Middle frontal gyrus (tissue), 1 donor: ENCODE measurements at regions not wholly inside any gene's neighbourhood (a gene's known extent, or its start where the extent isn't known, plus 50 kb on each side); places are given as distances from the start of the nearest gene placed in this dataset.
"Not testable (repeated sequence)": the region's sequence is repeated elsewhere in the genome, so short reads cannot be mapped to it uniquely, and the experiment has no call there.

ENCODE experiments used
- DNase-seq: peaks from one replicate; pipeline ENCODE4 v3.0.0-alpha.2; 2015; ENCODE audit warnings: low spot score; ENCODE audit errors: extremely low spot score

DNA sequence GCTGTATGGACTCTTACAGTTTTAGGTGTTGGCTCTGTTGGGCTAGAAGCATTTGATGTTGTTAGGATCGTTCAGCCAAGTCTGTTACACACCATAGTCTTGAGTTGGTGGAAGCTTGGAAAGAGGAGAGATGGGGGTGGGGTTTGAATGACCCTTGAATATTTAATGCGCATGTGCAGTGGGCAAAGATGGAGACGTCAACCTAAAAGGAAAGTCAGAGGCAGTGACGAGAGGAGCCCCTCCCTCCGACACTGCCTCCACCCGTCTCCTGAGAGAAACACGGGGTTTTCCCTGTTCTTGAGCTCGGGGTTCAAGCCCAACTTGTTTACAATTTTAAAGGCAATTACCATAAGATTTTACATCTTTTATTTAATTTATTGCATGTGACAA is 311.4 kb downstream of the SHQ1 start:
- DNase-seq: no peak

DNA sequence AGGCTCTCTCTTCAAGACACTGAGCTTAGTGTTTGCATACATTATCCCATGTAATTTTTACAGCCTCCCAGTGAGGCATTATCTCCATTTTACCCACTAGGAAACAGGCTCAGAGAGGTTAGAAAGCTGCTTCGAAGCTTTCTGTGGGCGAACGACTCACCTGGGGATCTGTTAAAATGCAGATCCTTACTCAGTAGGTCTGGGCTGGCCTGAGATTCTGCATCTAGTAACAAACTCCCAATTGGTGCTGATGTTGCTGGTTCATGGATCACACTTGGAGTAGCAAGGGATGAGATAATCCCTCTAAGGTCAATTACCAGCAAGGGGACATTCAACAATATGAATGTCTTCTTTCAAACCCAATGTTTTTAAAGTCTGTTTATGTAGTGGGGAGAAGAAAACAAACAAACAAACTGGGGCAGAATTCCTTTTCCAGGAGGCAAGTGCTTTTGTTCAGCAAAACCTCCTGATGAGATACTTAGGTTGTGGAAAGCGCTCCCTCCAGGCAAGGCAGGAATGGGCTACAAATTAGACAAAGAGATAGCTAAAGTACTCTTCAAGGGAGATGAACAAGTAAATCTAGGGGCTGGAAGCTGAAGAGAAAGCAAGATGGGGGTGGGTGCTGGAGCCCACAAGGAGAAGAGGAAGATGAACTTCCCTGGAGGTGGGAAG is 311.9 kb downstream of the SHQ1 start:
- DNase-seq: no peak

DNA sequence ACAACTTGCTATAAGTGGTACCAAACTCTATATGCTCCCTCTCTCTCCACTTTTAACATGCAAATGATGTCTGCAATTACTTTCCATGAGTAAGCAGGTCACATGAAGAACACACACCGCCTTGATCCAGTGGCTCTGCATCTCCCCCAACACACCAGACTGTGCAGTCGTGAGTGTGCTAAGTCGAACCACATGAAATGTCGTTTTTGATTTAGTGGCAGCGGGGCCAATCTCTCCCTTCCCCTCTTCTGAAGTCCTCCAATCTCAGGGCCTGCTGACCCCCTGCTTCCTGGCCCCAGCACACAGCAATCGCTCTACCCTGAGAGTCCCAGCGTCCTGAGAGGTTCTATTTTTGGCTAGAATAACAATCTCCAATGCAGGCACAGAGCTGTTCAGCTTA is 312.5 kb downstream of the SHQ1 start:
- DNase-seq: no peak

DNA sequence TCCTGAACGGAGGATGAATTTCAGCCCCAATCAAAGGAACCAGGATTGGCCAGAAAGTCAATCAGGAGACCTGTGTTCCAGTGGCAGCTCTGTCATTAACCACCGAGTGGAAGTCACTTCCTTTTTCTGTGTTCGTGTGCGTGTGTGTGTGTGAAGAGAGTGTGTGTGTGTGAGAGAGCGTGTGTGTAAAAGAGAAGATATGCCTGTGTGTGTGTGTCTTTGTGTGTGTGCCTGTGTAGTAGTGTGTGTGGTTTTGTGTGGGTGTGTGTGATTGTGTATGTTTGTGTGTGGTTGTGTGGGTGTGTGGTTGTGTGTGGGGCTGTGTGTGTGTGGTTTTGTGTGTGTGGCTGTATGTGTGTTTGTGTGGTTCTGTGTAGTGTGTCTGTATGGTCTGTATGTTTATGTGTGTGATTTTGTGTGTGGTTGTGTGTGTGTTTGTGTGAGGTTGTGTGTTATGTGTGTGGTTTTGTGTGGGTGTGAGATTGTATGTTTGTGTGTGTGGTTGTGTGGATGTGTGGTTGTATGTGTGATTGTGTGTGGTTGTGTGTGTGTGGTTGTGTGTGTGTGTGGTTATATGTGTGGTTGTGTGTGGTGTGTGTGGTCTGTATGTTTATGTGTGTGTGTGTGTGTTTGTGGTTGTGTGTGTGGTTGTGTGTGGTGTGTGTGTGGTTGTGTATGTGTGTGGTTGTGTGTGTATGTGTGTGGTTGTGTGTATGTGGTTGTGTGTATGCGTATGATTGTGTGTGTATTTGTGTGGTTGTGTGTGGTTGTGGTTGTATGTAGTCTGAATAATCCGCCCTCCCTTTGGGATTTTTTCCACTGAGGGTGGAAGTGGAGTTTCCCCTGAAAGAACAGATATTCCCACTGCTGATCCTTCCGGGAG is 314.4 kb downstream of the SHQ1 start:
- no peak for DNase-seq

DNA sequence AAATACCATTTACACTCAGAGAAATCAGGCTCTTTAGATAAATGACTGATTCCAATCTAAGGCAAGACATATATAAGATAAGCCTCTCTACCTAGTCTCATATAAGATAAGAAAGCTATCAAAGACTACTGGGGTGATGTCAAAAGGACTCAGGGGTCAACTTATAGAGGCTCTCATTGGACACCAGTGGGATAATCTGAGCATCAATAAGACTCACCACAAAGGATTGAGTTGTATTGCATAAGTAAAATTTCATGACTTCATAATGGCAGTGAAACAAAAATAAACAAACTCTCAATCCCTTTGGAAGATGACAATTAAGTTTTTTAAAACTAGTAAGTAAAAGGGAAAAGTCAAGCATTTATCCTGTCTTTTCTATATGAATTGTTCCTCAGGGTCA is 317.8 kb downstream of the SHQ1 start:
- no peak for DNase-seq

DNA sequence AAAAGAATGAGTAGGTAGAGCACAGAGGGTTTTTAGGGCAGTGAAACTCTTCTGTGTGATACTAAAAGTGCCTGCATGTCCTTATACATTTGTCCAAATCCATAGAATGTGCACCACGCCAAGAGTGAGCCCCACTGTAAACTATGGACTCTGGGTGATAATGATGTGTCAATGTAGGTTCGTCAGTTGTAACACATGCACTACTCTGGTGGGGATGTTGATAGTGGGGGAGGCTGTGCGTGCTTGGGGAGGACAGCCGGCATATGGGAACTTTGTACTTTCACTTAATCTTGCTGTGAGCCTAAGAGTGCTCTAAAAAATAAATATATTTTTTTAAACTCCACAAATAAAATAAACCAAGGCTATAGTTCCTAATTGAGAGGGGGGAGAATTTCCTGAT is 319.2 kb downstream of the SHQ1 start:
- no peak for DNase-seq

DNA sequence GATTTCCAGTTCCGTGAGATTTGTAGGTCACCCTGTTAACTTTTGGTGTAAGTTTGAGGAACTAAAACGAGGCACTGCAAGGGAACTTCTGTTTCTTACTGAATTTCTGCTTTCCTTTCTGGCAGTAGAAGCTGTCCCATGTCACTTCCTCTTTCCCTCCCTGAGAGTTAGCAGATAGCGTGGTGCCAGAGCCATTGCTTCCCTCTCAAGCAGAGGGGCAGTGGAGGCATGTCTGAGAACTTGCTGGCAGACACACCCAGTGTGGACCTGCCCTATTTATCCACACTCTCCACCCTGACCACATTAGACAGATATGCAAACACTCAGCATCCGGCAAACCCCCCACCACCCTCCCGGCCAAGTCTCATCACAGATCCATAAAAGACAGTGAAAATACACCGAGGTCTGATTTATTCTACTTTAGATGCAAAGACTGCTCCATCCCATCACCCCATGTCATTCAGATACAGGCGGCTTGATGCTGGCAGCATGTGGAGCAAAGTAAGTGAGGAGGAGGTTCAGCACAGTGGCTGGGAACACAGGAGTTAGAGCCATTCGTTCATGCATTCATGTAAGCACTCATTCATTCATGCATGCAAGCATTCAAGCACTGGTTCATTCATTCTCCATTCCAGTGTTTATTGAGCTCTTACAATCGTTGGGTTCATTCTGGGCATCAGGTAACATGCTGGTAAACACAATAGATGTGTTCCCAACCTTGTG is 324.7 kb downstream of the SHQ1 start:
- no peak for DNase-seq

DNA sequence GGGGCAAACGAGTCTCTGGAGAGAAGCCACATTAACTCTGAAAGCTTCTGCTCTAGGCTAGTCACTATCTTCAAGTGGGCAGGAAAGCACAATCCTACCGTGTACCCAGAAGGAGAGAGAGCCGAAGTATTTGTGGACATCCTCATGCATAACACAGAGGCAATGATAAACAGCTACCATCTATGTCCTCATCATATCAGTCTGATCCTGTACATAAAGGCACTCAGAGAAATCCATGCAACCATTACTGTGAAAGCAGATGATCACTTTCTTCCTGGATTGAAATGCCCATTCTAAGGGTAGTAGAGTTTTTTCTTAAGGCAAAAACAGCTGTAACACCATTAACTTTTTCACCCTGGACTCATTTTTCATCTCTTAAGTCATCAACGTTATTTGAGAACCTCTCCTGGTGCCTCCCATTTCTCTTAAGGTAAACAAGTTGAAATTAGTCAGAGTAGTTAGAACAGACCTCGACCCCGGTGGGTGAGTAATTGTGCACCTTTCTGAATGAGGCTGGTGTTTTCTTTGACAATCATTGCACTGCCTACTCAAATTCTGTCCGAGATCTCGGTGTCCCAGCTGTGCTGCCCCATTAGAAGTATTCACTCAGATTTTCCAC is 327.4 kb downstream of the SHQ1 start:
- DNase-seq: no peak

DNA sequence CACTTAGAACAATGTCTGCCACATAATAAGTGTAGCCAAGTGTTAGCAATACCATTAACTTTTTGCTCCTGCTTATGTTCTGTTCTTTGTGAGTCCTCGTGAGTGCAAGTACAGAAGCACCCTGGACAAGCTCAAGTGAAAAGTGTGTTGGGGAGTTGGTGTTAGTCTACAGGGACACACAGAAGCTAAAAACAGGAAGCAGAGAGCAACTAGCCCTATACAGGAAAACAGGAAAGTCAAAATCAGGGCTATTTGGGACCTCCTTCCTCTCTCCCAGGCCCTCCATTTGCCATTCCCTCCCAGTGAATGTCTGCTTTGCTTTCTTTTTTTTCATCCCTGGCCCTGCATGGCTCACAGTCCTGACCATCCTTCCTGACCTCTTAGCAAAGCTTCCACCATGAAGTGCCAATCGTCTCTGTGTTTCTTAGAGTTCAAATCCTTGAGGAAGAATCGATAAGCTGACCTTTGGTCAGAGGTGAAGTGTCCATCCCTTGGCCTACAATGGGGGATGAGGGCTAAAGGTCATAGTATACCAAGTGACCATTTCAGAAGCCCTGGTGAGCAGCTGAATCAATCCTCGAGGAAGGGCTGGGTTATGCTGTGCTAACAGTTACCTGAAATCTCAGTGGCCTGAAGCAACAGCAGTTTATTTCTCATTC is 328.2 kb downstream of the SHQ1 start:
- no peak for DNase-seq

DNA sequence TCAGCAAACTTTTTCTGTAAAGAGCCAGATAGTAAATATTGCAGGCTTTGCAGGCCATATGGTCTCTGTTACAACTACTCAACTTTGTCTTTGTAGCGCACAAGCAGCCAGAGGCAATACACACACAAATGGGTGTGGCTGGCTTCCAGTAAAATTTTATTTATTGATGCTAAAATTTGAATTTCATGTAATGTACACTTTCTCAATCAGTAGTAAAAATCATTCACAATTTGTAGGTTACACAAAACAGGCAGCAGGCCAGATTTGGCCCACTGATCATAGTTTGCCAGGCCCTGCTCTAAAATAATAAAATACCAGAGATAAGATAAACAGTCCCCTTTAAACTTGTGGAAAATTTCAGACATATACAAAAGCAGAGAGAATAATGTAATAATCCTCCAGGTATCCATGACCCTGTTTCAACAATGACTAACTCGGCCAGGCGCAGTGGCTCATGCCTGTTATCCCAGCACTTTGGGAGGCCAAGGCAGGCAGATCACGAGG is 330.3 kb downstream of the SHQ1 start:
- DNase-seq: no peak

DNA sequence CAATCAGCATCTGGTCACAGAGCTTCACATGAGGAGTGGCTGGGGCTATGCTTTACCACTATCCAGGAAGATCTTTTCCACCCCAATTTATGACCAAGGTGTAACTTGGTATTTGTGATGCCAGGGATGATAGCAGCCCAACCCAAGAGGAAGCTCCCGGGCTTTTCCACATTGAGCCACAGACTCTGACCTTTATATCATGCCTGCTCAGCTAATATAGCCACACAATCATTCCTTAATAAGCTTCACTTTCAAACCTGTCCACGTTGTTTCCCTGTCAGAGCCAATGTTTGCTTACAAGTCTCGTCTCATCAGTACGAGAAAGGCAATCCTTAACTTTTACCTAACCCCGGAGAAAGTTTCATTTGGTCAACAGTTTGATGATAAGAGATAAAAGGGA is 330.9 kb downstream of the SHQ1 start:
- DNase-seq: no peak

DNA sequence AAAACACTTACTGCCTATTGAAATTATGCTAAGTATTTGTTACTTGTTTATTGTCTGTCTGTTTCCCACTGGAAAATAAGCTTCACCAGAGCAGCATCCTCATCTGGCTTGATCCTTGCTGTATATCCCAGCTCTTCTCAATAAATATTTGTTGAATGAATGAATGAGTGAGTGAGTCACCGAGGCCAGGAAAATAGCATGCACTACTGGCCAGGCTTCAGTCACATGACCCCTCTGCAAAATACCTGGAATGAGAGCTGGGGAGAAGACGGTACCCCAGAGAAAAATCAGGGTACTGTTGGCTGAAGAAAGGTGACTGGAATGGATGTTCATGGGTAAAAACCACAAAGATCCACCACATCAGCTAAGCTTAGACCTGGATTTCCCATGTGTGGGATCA is 331.9 kb downstream of the SHQ1 start:
- no peak for DNase-seq

DNA sequence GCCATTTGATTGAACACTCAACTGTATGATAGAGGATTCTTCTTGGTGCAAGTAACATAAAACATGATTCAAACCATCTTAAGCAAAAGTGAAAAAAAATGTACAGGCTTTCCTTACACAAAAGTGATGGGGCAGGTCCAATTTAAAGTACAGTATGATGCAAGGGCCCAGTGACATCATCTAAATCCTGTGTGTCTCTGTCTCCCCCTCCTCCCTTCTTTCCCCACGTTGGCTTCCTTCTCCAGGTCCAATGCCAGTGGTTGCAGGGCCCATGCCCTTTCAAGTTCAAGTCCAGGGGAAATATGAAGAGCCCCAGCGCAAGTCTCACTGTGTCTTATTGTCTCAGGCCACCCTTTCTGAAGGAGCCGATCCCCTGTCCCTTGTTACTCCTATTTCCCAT is 332.3 kb downstream of the SHQ1 start:
- DNase-seq: no peak

DNA sequence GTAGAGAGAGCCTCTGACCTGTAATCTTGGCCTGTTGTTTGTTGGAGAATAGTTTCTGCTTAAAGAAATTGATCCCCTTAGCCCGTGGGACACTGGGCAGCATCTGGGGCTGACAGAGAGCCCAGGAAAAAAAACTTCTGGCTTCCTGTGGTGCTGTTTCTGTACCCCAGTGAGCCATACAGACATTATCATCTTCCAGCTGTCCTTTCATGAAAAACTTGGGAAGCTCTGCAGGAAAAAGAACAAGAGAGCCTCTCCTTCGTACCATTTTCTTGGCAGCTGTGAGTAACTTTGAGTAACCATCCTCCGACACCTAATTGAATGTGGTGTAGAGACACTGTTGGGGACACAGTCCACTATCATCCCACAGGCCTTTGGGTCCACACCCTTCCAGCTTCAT is 333.0 kb downstream of the SHQ1 start:
- DNase-seq: no peak

DNA sequence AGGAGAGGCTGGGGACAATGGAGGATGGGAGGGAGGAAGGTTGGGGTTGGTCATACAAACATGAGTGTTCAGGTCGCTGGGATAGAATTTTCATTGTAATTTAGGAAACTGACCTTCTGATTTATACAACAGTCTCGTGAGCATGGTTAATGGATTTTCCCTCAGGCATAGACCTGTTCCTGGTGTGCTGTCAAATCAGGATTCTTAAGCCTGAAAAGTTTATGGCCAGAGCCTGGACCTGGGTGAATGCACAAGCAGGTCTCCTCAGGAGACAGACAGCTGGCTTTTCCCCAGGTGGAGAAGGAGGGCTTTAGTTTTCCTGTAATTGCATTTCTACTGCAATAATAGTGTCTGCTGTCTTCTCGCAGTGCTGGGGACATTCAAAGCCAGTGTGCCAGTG is 338.0 kb downstream of the SHQ1 start:
- DNase-seq: no peak

DNA sequence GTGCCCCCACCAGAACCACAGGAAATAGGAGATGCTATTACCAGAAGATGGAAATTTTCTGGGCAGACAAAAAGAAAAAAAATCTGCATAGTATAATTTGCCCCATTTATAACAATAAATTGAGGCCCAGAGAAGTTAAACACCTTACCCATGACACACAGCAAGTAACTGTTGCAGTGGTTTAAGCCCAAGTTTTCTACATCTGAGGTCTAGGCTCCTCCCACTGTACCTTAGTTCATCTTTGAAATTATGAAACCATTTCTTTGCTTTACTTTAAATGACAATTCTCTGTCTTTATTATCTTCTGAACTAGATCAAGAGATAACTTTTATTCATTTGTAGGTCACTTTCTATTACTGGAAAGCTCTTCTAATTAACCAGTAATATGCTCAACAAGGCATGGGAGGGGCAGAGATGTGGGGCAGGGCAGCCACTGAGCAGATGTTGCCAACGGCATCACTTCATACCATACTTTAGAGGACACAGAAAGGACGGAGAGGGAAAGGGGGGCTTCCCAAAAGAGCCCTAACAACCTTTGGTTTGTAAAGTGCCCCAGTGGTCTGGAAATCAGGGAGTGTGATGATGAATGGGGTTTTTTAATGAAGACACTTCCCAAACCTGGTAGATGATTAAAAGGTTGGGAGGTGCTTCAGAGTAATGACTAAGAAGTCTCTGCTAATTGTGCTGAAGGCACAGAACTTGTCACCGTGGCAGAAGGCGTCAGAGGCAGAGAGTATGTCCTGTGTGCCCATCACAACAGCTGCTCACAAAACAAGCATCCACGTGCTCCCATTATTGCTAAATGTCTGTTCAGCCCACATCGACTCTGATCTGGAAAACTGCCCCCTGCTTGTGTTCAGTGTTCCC is 342.5 kb downstream of the SHQ1 start:
- DNase-seq: no peak

DNA sequence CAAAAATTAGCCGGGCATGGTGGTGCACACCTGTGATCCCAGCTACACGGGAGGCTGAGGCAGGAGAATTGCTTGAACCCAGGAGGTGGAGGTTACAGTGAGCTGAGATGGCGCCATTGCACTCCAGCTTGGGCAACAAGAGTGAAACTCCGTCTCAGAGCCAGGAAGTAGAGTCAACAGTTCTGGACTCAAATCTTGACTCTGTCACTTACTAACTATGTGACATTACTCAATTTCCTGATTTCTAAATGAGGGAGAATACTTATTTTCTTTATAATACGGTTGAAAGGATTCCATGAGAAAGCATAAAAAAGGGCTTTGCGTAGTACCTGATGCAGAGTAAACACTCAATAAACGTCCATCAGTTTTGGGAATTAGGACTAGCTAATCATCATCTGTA is 350.7 kb downstream of the SHQ1 start:
- not testable (repeated sequence) for DNase-seq

DNA sequence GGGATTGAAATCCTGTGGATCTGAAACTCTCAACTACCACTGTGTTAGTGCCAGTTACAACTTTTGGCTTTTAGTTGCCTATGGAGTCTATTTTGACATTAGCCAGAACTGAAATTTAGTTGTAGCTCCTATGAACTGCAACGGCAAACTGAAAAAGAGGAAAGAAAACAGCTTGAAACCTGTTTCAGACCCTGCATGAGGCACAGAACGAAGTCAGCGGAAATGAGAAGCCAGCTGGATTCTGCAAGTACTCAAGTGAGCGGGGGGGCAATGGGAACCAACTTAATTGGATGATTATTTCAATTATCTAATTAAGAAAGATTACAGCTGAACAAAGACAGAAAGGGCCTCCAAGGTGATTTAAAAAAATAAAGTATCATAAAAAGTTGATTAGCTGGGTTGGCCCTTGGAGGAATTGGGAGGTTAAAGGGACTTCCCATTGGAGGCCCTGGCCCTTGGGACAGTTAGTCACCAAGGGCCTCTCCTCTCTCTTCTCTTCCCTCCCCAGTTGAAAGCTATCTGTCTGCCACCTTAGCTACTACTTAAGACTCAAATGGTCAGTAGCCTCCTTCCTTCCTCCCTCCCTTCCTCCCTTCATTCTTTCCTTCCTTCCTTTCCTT is 352.1 kb downstream of the SHQ1 start:
- no peak for DNase-seq

DNA sequence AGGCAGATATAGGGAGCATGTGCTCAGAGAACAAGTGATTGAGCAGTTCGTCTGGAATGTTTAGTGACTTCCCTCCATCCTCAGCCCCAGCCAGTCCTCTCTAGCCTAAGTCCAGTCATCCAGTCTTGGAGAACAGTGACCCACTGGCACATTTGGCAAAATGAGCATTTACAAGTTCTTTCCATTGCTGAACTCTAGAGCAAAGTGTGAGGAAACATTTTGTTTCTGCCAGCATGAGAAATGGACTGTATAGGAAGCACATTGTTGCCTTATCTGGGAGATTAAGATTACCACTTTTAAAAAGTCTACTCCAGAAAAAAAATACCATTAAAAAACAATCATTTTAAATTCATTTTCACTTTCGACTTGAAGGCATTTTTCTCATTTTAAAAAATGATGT is 353.6 kb downstream of the SHQ1 start:
- no peak for DNase-seq

DNA sequence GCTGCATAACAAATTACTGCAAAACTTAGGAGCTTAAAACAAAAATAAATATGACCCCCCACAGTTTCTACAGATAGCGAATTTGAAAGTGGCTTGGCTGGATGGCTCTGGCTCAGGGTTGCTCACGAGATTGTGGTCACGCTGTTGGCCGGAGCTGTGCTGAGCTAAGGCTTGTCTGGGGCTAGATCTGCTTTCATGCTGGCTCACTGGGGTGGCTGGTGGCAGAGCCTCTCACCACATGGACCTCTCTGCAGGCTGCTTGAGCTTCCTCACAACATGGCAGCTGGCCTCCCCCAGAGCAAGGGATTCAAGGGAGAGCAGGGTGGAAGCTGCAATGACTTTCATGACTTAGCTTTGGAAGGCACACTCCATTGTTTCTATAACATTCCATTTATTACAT is 354.1 kb downstream of the SHQ1 start:
- DNase-seq: no peak
